ENCODE measurements at regions not wholly inside any gene's neighbourhood (a gene's known extent, or its start where the extent isn't known, plus 50 kb on each side); places are given as distances from the start of the nearest gene placed in this dataset.

GRCh38 chr2:224281374-224281773, 120.5 kb downstream of the FAM124B start:
- no peaks in the 10 kb centered on the region for H3K9me3 ChIP-seq (ENCODE audit: low read length)
- H3K4me2 ChIP-seq (ENCODE audit: low read length) = no peak overlapping the region
- no peaks in the 10 kb centered on the region for H3K79me2 ChIP-seq (ENCODE audit: insufficient read depth, low read depth, low read length)
- no peaks in the 10 kb centered on the region for H3K9me2 ChIP-seq (ENCODE audit: insufficient read depth, low read length)
- POLR2A ChIA-PET = no interaction called here
- no peak overlapping the region for H3K4me3 ChIP-seq (ENCODE audit: low read depth, low read length, poor library complexity, severe bottlenecking)
- CTCF ChIA-PET (ENCODE audit: unreplicated experiment) = no interaction called here
- no peak overlapping the region for H2AFZ ChIP-seq (ENCODE audit: low read length)
- TF ChIP-seq EZH2phosphoT487 (IDR thresholded peaks at IDR 0.05; ENCODE audit: borderline replicate concordance, low read depth, low read length) = no peak
- TF ChIP-seq, protein P1, sequence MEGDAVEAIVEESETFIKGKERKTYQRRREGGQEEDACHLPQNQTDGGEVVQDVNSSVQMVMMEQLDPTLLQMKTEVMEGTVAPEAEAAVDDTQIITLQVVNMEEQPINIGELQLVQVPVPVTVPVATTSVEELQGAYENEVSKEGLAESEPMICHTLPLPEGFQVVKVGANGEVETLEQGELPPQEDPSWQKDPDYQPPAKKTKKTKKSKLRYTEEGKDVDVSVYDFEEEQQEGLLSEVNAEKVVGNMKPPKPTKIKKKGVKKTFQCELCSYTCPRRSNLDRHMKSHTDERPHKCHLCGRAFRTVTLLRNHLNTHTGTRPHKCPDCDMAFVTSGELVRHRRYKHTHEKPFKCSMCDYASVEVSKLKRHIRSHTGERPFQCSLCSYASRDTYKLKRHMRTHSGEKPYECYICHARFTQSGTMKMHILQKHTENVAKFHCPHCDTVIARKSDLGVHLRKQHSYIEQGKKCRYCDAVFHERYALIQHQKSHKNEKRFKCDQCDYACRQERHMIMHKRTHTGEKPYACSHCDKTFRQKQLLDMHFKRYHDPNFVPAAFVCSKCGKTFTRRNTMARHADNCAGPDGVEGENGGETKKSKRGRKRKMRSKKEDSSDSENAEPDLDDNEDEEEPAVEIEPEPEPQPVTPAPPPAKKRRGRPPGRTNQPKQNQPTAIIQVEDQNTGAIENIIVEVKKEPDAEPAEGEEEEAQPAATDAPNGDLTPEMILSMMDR (conservative IDR thresholded peaks at IDR 0.05; ENCODE audit: low read length) = no peak
- no peak overlapping the region for H3K27ac ChIP-seq (ENCODE audit: low read depth, low read length, poor library complexity, severe bottlenecking)
- H3K36me3 ChIP-seq (ENCODE audit: insufficient read depth, low read length) = no peaks in the 10 kb centered on the region
- intact Hi-C loops (cut with micrococcal nuclease; ENCODE audit: unreplicated experiment) = loop anchor here (10.0 kb wide), 1 partner anchor 607 kb away; no protein-coding TSS in a partner anchor
- no TSS peak for BruUV-seq (replicated peaks)
- DNase-seq (ENCODE audit: low spot score) = no peak
- no peaks in the 10 kb centered on the region for H4K20me1 ChIP-seq (ENCODE audit: insufficient read depth, low read length)
- no peaks in the 10 kb centered on the region for H3K4me1 ChIP-seq (ENCODE audit: insufficient read depth, low read length, poor library complexity, severe bottlenecking)

- no peaks in the 10 kb centered on the region for H3K79me2 ChIP-seq (ENCODE audit: insufficient read depth, low read depth, low read length)
- intact Hi-C loops (cut with micrococcal nuclease; ENCODE audit: unreplicated experiment) = no loop called here
- H3K9me3 ChIP-seq (ENCODE audit: low read length) = no peaks in the 10 kb centered on the region
- no peak overlapping the region for H3K4me2 ChIP-seq (ENCODE audit: low read length)
- no peak overlapping the region for H3K4me3 ChIP-seq (ENCODE audit: low read depth, low read length, poor library complexity, severe bottlenecking)
- no peak for DNase-seq (ENCODE audit: low spot score)
- no peaks in the 10 kb centered on the region for H4K20me1 ChIP-seq (ENCODE audit: insufficient read depth, low read length)
- no TSS peak for BruUV-seq (replicated peaks)
- no peaks in the 10 kb centered on the region for H3K4me1 ChIP-seq (ENCODE audit: insufficient read depth, low read length, poor library complexity, severe bottlenecking)
- CTCF ChIA-PET (ENCODE audit: unreplicated experiment) = no interaction called here
- H2AFZ ChIP-seq (ENCODE audit: low read length) = no peak overlapping the region
- H3K36me3 ChIP-seq (ENCODE audit: insufficient read depth, low read length) = no peaks in the 10 kb centered on the region
- TF ChIP-seq, protein P1 (conservative IDR thresholded peaks at IDR 0.05; ENCODE audit: low read length) = no peak
- no peak for TF ChIP-seq EZH2phosphoT487 (IDR thresholded peaks at IDR 0.05; ENCODE audit: borderline replicate concordance, low read depth, low read length)
- H3K27ac ChIP-seq (ENCODE audit: low read depth, low read length, poor library complexity, severe bottlenecking) = no peak overlapping the region
- POLR2A ChIA-PET = interaction anchor here (1.1 kb wide), 1 partner anchor 8 kb away, joined by 3 read pairs; no protein-coding TSS in a partner anchor
- no peaks in the 10 kb centered on the region for H3K9me2 ChIP-seq (ENCODE audit: insufficient read depth, low read length)
Measured at GRCh38 chr2:224278531-224278930, 123.4 kb downstream of the FAM124B start.

GRCh38 chr2:224276251-224276650, 125.7 kb downstream of the FAM124B start:
- no peaks in the 10 kb centered on the region for H3K79me2 ChIP-seq (ENCODE audit: insufficient read depth, low read depth, low read length)
- H3K9me2 ChIP-seq (ENCODE audit: insufficient read depth, low read length) = no peaks in the 10 kb centered on the region
- H3K4me1 ChIP-seq (ENCODE audit: insufficient read depth, low read length, poor library complexity, severe bottlenecking) = no peaks in the 10 kb centered on the region
- intact Hi-C loops (cut with micrococcal nuclease; ENCODE audit: unreplicated experiment) = no loop called here
- H3K4me2 ChIP-seq (ENCODE audit: low read length) = no peak overlapping the region
- no peak overlapping the region for H2AFZ ChIP-seq (ENCODE audit: low read length)
- ChIA-PET CTCF (ENCODE audit: unreplicated experiment) (no interaction called here), POLR2A (interaction anchor here (1.0 to 1.1 kb wide), 2 partner anchors 10 to 27 kb away, joined by 3 read pairs; no protein-coding TSS in a partner anchor)
- H3K9me3 ChIP-seq (ENCODE audit: low read length) = no peaks in the 10 kb centered on the region
- H3K4me3 ChIP-seq (ENCODE audit: low read depth, low read length, poor library complexity, severe bottlenecking) = no peak overlapping the region
- TF ChIP-seq, protein P1 (conservative IDR thresholded peaks at IDR 0.05; ENCODE audit: low read length) = no peak
- TF ChIP-seq EZH2phosphoT487 (IDR thresholded peaks at IDR 0.05; ENCODE audit: borderline replicate concordance, low read depth, low read length) = no peak
- no peak for DNase-seq (ENCODE audit: low spot score)
- H3K27ac ChIP-seq (ENCODE audit: low read depth, low read length, poor library complexity, severe bottlenecking) = no peak overlapping the region
- no peaks in the 10 kb centered on the region for H3K36me3 ChIP-seq (ENCODE audit: insufficient read depth, low read length)
- H4K20me1 ChIP-seq (ENCODE audit: insufficient read depth, low read length) = no peaks in the 10 kb centered on the region
- no TSS peak for BruUV-seq (replicated peaks)

Measured in OCI-LY7 (cell line).